CD8-positive, alpha-beta memory T cell (primary cell): ENCODE measurements at regions not wholly inside any gene's neighbourhood (a gene's known extent, or its start where the extent isn't known, plus 50 kb on each side); places are given as distances from the start of the nearest gene placed in this dataset.

Source experiments
- CTCF ChIA-PET: fragments of 350-600 bp; sonication (Branson Sonifier 250); formaldehyde crosslinking; loops from one replicate; lab custom pipeline; 2021; ENCODE audit warnings: antibody characterized with exemption; lab: Charles Lee
- POLR2A ChIA-PET: fragments of 350-600 bp; sonication (Branson Sonifier 250); formaldehyde crosslinking; loops from one replicate; lab custom pipeline; 2021; ENCODE audit warnings: antibody characterized with exemption; lab: Charles Lee
- DNase-seq, 5 donors: peaks; one replicate each; pipeline versions ENCODE4 v3.0.0 to v3.0.0-alpha.2; 2020 to 2022; ENCODE audit warnings: mixed read lengths in 1 of 5
- H3K27ac ChIP-seq: one replicate; pipeline ENCODE4 v1.7.0; 2013; ENCODE audit warnings: low read depth, mild to moderate bottlenecking, low read length, moderate library complexity
- H3K27me3 ChIP-seq: 2 replicates; pipeline ENCODE4 v1.7.0; 2013; ENCODE audit warnings: low read length, mild to moderate bottlenecking; ENCODE audit not compliant: insufficient read depth, poor library complexity, severe bottlenecking
- H3K36me3 ChIP-seq: 2 replicates; pipeline ENCODE4 v1.7.0; 2013; ENCODE audit warnings: mild to moderate bottlenecking, low read length, moderate library complexity; ENCODE audit not compliant: insufficient read depth
- H3K4me1 ChIP-seq: 2 replicates; pipeline ENCODE4 v1.7.0; 2013; ENCODE audit warnings: mild to moderate bottlenecking, low read length, moderate library complexity; ENCODE audit not compliant: insufficient read depth
- H3K4me3 ChIP-seq: 2 replicates; pipeline ENCODE4 v1.7.0; 2013; ENCODE audit warnings: mild to moderate bottlenecking, low read length
- H3K9me3 ChIP-seq: 2 replicates; pipeline ENCODE4 v1.7.0; 2013; ENCODE audit warnings: mild to moderate bottlenecking, low read length
- H3K27ac Mint-ChIP-seq, 8 donors: one replicate each; pipeline ENCODE4 v1.8.0; 2020 to 2021; ENCODE audit warnings: mixed read lengths in 8 of 8, mild to moderate bottlenecking in 6 of 8, inconsistent platforms in 3 of 8, moderate library complexity in 3 of 8
- H3K27me3 Mint-ChIP-seq, 2 donors: one replicate each; pipeline ENCODE4 v1.8.0; 2020 to 2021; ENCODE audit warnings: mixed read lengths in 2 of 2, mild to moderate bottlenecking in 1 of 2, moderate library complexity in 1 of 2
- H3K36me3 Mint-ChIP-seq, 3 donors: one replicate each; pipeline ENCODE4 v1.8.0; 2020 to 2021; ENCODE audit warnings: mixed read lengths in 3 of 3, inconsistent platforms in 1 of 3, mild to moderate bottlenecking in 1 of 3
- H3K4me1 Mint-ChIP-seq, 3 donors: one replicate each; pipeline ENCODE4 v1.8.0; 2020 to 2021; ENCODE audit warnings: mixed read lengths in 3 of 3, inconsistent platforms in 1 of 3, mild to moderate bottlenecking in 1 of 3
- H3K4me3 Mint-ChIP-seq, 7 donors: one replicate each; pipeline ENCODE4 v1.8.0; 2020 to 2021; ENCODE audit warnings: mixed read lengths in 7 of 7, mild to moderate bottlenecking in 6 of 7, moderate library complexity in 4 of 7, inconsistent platforms in 2 of 7
- H3K9me3 Mint-ChIP-seq, 5 donors: one replicate each; pipeline ENCODE4 v1.8.0; 2020 to 2022; ENCODE audit warnings: mixed read lengths in 5 of 5, mild to moderate bottlenecking in 3 of 5, moderate library complexity in 2 of 5, inconsistent platforms in 1 of 5

GRCh38 chr13:74889321-74889720, 592.6 kb downstream of the TBC1D4 start:
- Histone ChIP-seq H3K36me3 (no peaks in the 10 kb centered on the region), H3K27ac (no peak overlapping the region), H3K4me1 (no peaks in the 10 kb centered on the region), H3K27me3 (no peaks in the 10 kb centered on the region), H3K4me3 (no peak overlapping the region), H3K9me3 (no peaks in the 10 kb centered on the region)
- H3K4me3 Mint-ChIP-seq = no peak overlapping the region
- ChIA-PET CTCF (no interaction called here), POLR2A (no interaction called here)
- H3K4me1 Mint-ChIP-seq = peaks cover 2 to 7% (median 5%) of the 10 kb centered on the region in 3 donors
- H3K9me3 Mint-ChIP-seq = no peaks in the 10 kb centered on the region
- H3K27me3 Mint-ChIP-seq = peaks cover 0 to 9% of the 10 kb centered on the region in 2 donors
- DNase-seq = no peak
- H3K27ac Mint-ChIP-seq = no peak overlapping the region
- no peaks in the 10 kb centered on the region for H3K36me3 Mint-ChIP-seq

DNA sequence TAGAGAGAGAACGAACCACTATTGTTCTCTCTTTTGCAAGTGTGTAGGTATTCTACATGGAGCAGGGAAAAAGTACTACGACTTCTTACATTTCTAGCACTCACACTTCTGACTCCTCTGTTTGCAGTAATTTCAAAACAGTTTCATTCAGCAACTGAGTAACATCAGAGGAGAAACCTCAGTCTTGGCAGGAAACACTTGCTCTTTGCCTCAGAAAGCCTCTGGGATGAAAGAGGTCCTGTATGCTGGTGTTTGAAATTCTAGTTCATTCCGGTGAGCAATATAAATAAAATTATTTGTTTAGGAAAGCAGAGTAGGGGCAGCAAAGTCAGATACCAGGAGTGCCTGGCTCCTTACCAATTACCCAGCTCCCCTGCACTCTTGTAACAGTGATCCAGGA, 595.5 kb downstream of the TBC1D4 start:
- no peak for DNase-seq
- Mint-ChIP-seq H3K36me3 (no peaks in the 10 kb centered on the region), H3K9me3 (no peaks in the 10 kb centered on the region), H3K27me3 (no peaks in the 10 kb centered on the region), H3K4me1 (no peaks in the 10 kb centered on the region), H3K4me3 (no peak overlapping the region), H3K27ac (no peak overlapping the region)
- ChIA-PET CTCF (no interaction called here), POLR2A (no interaction called here)
- Histone ChIP-seq H3K27me3 (no peaks in the 10 kb centered on the region), H3K36me3 (no peaks in the 10 kb centered on the region), H3K4me3 (no peak overlapping the region), H3K27ac (no peak overlapping the region), H3K9me3 (no peaks in the 10 kb centered on the region), H3K4me1 (no peaks in the 10 kb centered on the region)

- CTCF ChIA-PET = no interaction called here
- no peak overlapping the region for H3K4me3 Mint-ChIP-seq
Observed at GRCh38 chr13:74883834-74884233, 598.1 kb downstream of the TBC1D4 start.

DNA sequence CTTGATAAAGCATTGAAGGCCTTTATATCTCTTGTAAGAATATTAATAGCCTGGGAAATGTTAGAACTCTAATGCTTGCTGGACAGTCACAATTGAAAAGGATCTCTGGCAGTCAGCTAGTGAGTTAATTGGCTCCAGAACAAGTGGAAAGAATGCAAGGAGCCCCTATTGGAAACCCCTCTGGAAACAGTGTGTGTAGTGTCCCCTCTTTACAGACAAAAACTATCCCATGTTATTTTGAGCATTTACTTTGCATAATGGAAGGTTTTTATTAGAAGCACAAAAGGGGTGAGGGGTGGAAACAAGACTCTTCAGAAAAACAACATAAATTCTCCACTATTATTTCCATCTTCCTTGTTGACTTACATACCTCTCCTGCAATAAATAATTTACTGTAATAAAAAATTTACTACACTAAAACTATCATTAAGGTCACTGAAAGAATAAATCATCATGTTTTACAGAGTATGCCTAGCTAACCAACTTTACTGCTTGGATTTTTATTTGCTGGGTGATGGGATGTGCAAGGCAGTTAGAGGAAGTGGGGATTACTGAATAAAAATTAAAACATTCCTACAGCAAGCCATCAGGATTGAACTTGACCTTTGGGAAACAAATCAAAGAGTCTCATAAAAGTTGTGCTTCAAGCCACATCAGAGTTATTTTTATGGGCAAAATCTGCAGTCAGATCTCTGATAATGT, 610.4 kb downstream of the TBC1D4 start:
- H3K27me3 Mint-ChIP-seq = peaks cover 0 to 1% of the 10 kb centered on the region in 2 donors
- ChIA-PET CTCF (no interaction called here), POLR2A (no interaction called here)
- H3K9me3 ChIP-seq = no peaks in the 10 kb centered on the region
- no peaks in the 10 kb centered on the region for H3K27me3 ChIP-seq
- H3K27ac ChIP-seq = no peak overlapping the region
- no peaks in the 10 kb centered on the region for H3K4me1 Mint-ChIP-seq
- H3K4me3 Mint-ChIP-seq = no peak overlapping the region
- H3K4me3 ChIP-seq = no peak overlapping the region
- H3K36me3 ChIP-seq = no peaks in the 10 kb centered on the region
- DNase-seq = no peak
- peaks cover 0 to 4% (median 0%) of the 10 kb centered on the region in 3 donors for H3K36me3 Mint-ChIP-seq
- peaks cover 0 to 8% (median 4%) of the 10 kb centered on the region in 5 donors for H3K9me3 Mint-ChIP-seq
- H3K27ac Mint-ChIP-seq = no peak overlapping the region
- H3K4me1 ChIP-seq = no peaks in the 10 kb centered on the region

More at GRCh38 chr13:74883834-74884233, 598.1 kb downstream of the TBC1D4 start:
- H3K27ac ChIP-seq = no peak overlapping the region
- H3K27me3 ChIP-seq = no peaks in the 10 kb centered on the region
- POLR2A ChIA-PET = no interaction called here
- Mint-ChIP-seq H3K27ac (no peak overlapping the region), H3K27me3 (peaks cover 0 to 3% of the 10 kb centered on the region in 2 donors), H3K36me3 (peaks cover 0 to 2% (median 0%) of the 10 kb centered on the region in 3 donors), H3K9me3 (peaks cover 0 to 12% (median 4%) of the 10 kb centered on the region in 5 donors), H3K4me1 (no peaks in the 10 kb centered on the region)
- H3K4me3 ChIP-seq = no peak overlapping the region
- H3K9me3 ChIP-seq = no peaks in the 10 kb centered on the region
- DNase-seq = no peak
- H3K4me1 ChIP-seq = no peaks in the 10 kb centered on the region
- no peaks in the 10 kb centered on the region for H3K36me3 ChIP-seq

DNA sequence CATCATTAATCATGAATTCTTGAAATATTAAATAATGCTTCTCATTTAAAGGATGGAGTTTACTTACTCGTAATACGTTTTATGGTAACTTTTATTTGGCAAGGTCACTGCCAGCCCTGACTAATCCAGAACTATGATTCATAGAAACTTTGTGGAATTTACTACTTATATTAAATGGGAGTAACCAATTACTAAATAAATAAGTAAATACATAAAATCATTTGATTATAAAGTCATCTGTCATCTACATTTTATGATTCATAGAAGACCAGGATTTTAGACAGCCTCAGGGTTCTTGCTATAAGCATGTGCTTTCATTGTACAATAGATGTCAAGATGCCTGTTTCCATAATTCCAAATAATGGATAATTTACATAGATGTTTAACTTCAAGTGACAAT, 611.1 kb downstream of the TBC1D4 start:
- no peaks in the 10 kb centered on the region for H3K9me3 ChIP-seq
- POLR2A ChIA-PET = no interaction called here
- H3K4me3 Mint-ChIP-seq = no peak overlapping the region

DNA sequence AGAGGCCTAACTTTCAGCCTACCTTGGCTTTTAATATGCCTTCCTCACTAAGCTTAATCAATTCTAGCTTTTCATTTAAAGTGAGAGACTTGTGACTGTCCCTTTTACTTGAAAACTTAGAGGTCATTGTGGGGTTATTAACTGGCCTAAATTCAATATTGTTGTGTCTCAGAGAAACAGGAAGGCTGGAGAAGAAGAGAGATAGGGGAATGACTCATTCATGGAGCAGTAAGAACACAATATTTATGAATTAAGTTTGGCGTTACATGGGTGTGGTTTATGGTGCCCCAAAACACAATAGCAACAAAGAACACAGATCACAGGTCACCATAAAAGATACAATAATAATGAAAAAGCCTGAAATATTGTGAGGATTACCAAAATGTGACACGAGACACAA, 612.1 kb downstream of the TBC1D4 start:
- Mint-ChIP-seq H3K4me1 (no peaks in the 10 kb centered on the region), H3K36me3 (peaks cover 0 to 4% (median 0%) of the 10 kb centered on the region in 3 donors), H3K27me3 (peaks cover 0 to 3% of the 10 kb centered on the region in 2 donors), H3K27ac (no peak overlapping the region), H3K4me3 (no peak overlapping the region), H3K9me3 (peaks cover 0 to 8% (median 0%) of the 10 kb centered on the region in 5 donors)
- H3K4me3 ChIP-seq = no peak overlapping the region
- no peaks in the 10 kb centered on the region for H3K27me3 ChIP-seq
- ChIA-PET CTCF (no interaction called here), POLR2A (no interaction called here)
- no peak for DNase-seq
- H3K9me3 ChIP-seq = no peaks in the 10 kb centered on the region
- H3K4me1 ChIP-seq = no peaks in the 10 kb centered on the region
- no peaks in the 10 kb centered on the region for H3K36me3 ChIP-seq
- no peak overlapping the region for H3K27ac ChIP-seq

More for the DNA sequence above, 611.1 kb downstream of the TBC1D4 start:
- Mint-ChIP-seq H3K9me3 (peaks cover 0 to 8% (median 4%) of the 10 kb centered on the region in 5 donors), H3K27me3 (peaks cover 0 to 1% of the 10 kb centered on the region in 2 donors), H3K4me1 (no peaks in the 10 kb centered on the region), H3K27ac (no peak overlapping the region), H3K36me3 (peaks cover 0 to 4% (median 0%) of the 10 kb centered on the region in 3 donors)
- Histone ChIP-seq H3K4me3 (no peak overlapping the region), H3K4me1 (no peaks in the 10 kb centered on the region), H3K27me3 (no peaks in the 10 kb centered on the region), H3K27ac (no peak overlapping the region), H3K36me3 (no peaks in the 10 kb centered on the region)
- no peak for DNase-seq
- CTCF ChIA-PET = no interaction called here

DNA sequence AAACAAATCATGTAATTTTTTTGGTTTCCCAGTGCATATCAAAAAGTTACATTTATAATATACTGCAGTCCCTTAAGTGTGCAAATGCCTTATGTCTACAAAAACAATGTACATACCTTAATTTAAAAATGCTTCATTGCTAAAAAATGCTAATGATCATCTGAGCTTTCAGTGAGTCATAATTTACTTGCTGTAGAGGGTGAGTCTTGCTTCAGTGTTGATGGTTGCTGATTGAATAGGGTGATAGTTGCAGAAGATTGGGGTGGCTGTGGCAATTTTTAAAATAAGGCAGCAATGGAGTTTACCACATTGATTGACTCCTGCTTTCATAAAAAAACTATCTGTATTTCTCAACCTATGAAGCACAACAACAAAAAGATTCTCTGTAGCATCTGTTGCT, 613.9 kb downstream of the TBC1D4 start:
- Histone ChIP-seq H3K9me3 (no peaks in the 10 kb centered on the region), H3K4me1 (no peaks in the 10 kb centered on the region), H3K4me3 (no peak overlapping the region), H3K27ac (no peak overlapping the region), H3K36me3 (no peaks in the 10 kb centered on the region), H3K27me3 (no peaks in the 10 kb centered on the region)
- Mint-ChIP-seq H3K4me1 (no peaks in the 10 kb centered on the region), H3K27ac (no peak overlapping the region), H3K9me3 (peaks cover 0 to 5% (median 0%) of the 10 kb centered on the region in 5 donors), H3K36me3 (peaks cover 0 to 2% (median 0%) of the 10 kb centered on the region in 3 donors), H3K4me3 (no peak overlapping the region), H3K27me3 (peaks cover 0 to 6% of the 10 kb centered on the region in 2 donors)
- POLR2A ChIA-PET = no interaction called here
- no peak for DNase-seq
- CTCF ChIA-PET = no interaction called here

DNA sequence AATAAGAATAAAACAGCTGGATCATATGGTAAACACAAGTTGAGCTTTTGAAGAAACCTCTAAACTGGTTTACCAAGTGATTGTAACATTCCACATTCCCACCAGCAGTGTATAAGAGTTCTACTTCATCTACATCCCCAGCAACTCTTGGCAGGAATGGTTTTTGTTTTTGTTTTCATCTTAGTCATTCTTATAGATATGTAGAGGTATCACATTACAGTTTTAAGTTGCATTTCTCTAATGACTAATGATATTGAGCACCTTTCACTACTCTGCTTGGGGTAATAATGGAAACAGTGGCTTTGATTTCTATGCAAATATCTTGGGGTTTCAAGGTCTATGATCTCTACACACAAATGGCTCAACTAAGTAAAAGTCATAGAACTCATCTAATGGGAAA, 614.5 kb downstream of the TBC1D4 start:
- no peak overlapping the region for H3K4me3 ChIP-seq
- no peak for DNase-seq
- ChIA-PET POLR2A (no interaction called here), CTCF (no interaction called here)
- no peak overlapping the region for H3K27ac ChIP-seq
- Mint-ChIP-seq H3K4me1 (no peaks in the 10 kb centered on the region), H3K27ac (no peak overlapping the region), H3K9me3 (peaks cover 0 to 5% (median 0%) of the 10 kb centered on the region in 5 donors), H3K4me3 (no peak overlapping the region), H3K36me3 (no peaks in the 10 kb centered on the region), H3K27me3 (peaks cover 0 to 9% of the 10 kb centered on the region in 2 donors)
- H3K4me1 ChIP-seq = no peaks in the 10 kb centered on the region
- H3K27me3 ChIP-seq = no peaks in the 10 kb centered on the region
- H3K9me3 ChIP-seq = no peaks in the 10 kb centered on the region
- H3K36me3 ChIP-seq = no peaks in the 10 kb centered on the region
